ENCODE measurements at regions not wholly inside any gene's neighbourhood (a gene's known extent, or its start where the extent isn't known, plus 50 kb on each side); places are given as distances from the start of the nearest gene placed in this dataset.

DNA sequence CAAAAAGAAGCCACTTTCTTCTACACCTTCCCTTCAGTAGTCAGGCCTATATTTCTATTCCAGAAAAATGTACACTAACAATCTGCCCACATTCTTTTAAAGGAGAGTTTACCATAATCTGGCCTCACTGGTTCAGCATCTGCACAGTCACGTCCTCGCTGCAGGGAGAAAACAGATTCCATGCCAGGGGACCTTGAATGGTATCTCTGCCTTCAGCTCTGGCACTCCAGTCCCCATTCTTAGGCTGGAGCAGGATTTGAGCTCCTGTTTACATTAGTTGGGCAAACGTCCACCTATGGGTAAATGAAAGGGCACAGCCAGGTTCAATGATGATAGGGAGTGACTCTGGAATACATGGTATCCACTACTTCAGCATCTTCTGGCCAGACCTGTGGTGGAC lies 371.0 kb upstream of the MTPN start (continued):
- no peak for TF ChIP-seq POU5F1 (IDR thresholded peaks at IDR 0.05; ENCODE audit: low read depth, low read length)

DNA sequence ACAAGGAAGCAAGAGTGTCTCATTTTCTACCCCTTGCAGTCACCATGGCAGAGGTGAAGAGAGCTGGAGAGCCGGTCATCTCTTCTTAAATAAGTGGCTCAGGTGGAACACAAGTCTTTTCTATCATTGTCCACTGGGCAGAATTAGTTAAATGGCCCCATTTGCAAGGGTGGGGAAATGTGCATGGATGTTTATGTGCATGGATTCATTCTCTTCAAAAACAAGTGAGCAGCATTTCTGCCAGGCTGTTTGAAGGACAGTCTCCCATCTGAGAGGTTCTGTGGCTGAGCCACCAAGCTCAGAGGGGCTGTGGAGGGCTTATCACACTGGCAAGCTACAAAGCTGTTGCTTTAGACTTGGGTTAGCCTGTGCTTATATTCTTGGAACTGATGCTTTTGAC lies 370.3 kb upstream of the MTPN start:
- no peak for TF ChIP-seq NANOG (IDR thresholded peaks at IDR 0.05; ENCODE audit: insufficient read depth, low read depth, low read length, poor library complexity, severe bottlenecking)
- H3K36me3 ChIP-seq (ENCODE audit: control insufficient read depth in 2 of 4, insufficient read depth in 4 of 4, low read length in 3 of 4), result no peaks in the 10 kb centered on the region
- CTCF ChIA-PET (ENCODE audit: partially characterized antibody), result interaction anchor here (1.3 kb wide), 1 partner anchor 341 kb away, joined by 3 read pairs; no protein-coding TSS in a partner anchor

More for the DNA sequence above, 370.3 kb upstream of the MTPN start:
- H3K18ac ChIP-seq (ENCODE audit: extremely low read depth, low read length), result no peak overlapping the region
- no peak overlapping the region for H3K4ac ChIP-seq (replicated peaks; ENCODE audit: insufficient read length, low read depth, low read length)
- H2BK20ac ChIP-seq (ENCODE audit: low read length), result no peak overlapping the region
- H3K23ac ChIP-seq (ENCODE audit: insufficient read length), result no peak overlapping the region
- H2AFZ ChIP-seq (ENCODE audit: low read length), result no peak overlapping the region
- no peak overlapping the region for H2BK15ac ChIP-seq (ENCODE audit: low read length)
- no peak overlapping the region for H3K27ac ChIP-seq (ENCODE audit: low read depth, low read length)
- H3K9ac ChIP-seq (replicated peaks in 1 of 4; ENCODE audit: extremely low read depth in 1 of 4, low read depth in 3 of 4, low read length in 3 of 4), result no peak overlapping the region
- 100% methylated on average over 1 of the region's 1 CpG; no CpG with 5 or more reads in 1 of the 2 experiments for WGBS, 2 experiments (ENCODE audit: extremely low coverage in 1 of 2, insufficient coverage in 1 of 2, insufficient read length in 1 of 2, insufficient replicate concordance in 2 of 2, low coverage in 1 of 2, low lambda C conversion rate in 2 of 2, missing lambda C conversion rate in 1 of 2)
- peaks cover 0 to 3% of the 10 kb centered on the region in 2 experiments for H4K20me1 ChIP-seq (replicated peaks in 1 of 2; ENCODE audit: control insufficient read depth in 1 of 2, insufficient read depth in 2 of 2, low read length in 2 of 2)
- no peaks in the 10 kb centered on the region for H3K79me1 ChIP-seq (ENCODE audit: low read depth, low read length)
- no peaks in the 10 kb centered on the region for H3K79me2 ChIP-seq (ENCODE audit: control insufficient read depth in 1 of 2, insufficient read depth in 2 of 2, low read length in 2 of 2)
- H3K56ac ChIP-seq (replicated peaks; ENCODE audit: insufficient read length, low read depth, low read length), result no peak overlapping the region
- H2BK12ac ChIP-seq (ENCODE audit: low read depth, low read length), result no peak overlapping the region
- H3K14ac ChIP-seq (ENCODE audit: insufficient read length), result no peak overlapping the region
- no peak overlapping the region for H3K4me3 ChIP-seq (ENCODE audit: extremely low read depth in 1 of 4, insufficient read depth in 2 of 4, low read depth in 3 of 4, low read length in 4 of 4)
- H3K4me1 ChIP-seq (replicated peaks in 1 of 4; ENCODE audit: control insufficient read depth in 3 of 4, insufficient read depth in 4 of 4, low read length in 3 of 4), result no peaks in the 10 kb centered on the region
- H3K9me3 ChIP-seq (ENCODE audit: insufficient read depth in 2 of 2, low read depth in 1 of 2, low read length in 1 of 2), result no peaks in the 10 kb centered on the region
- POLR2A ChIA-PET (ENCODE audit: partially characterized antibody), result no interaction called here
- H4K8ac ChIP-seq (ENCODE audit: extremely low read depth, insufficient read depth, low read length), result no peak overlapping the region
- FAIRE-seq (no peak), DNase-seq (ENCODE audit: low read depth in 1 of 2, low spot score in 2 of 2) (no peak)
- H2BK5ac ChIP-seq (ENCODE audit: low read depth, low read length), result no peak overlapping the region
- peaks cover 0 to 1% (median 0%) of the 10 kb centered on the region in 4 experiments; a peak in 1 of 7 replicates for H3K27me3 ChIP-seq (replicated peaks in 1 of 4; ENCODE audit: control insufficient read depth in 3 of 4, extremely low read depth in 1 of 4, insufficient read depth in 3 of 4, low read length in 3 of 4)
- H2AK5ac ChIP-seq (ENCODE audit: low read depth, low read length), result no peak overlapping the region
- no peak overlapping the region for H4K5ac ChIP-seq (ENCODE audit: insufficient read length, low read depth, low read length)
- no peak overlapping the region for H2BK120ac ChIP-seq (replicated peaks; ENCODE audit: low read depth, low read length)
- no peak overlapping the region for H3K4me2 ChIP-seq (ENCODE audit: insufficient read depth in 1 of 2, low read depth in 2 of 2, low read length in 2 of 2)
- no peaks in the 10 kb centered on the region for H3K23me2 ChIP-seq (ENCODE audit: low read depth, low read length)
- no peak overlapping the region for H4K91ac ChIP-seq (replicated peaks; ENCODE audit: insufficient read length, low read length)
